Stimulated activated CD4-positive, alpha-beta T cell treated with anti-CD3 and anti-CD28 coated beads, Interleukin-1b, Interleukin-23, amount 100 ng/mL, for 1 hour (primary cell): ENCODE measurements at regions not wholly inside any gene's neighbourhood (a gene's known extent, or its start where the extent isn't known, plus 50 kb on each side); places are given as distances from the start of the nearest gene placed in this dataset.

ENCODE experiments used
- DNase-seq, 2 donors: peaks; one replicate each; pipeline ENCODE4 v3.0.0-alpha.2; 2020; ENCODE audit warnings: low read depth in 2 of 2

DNA sequence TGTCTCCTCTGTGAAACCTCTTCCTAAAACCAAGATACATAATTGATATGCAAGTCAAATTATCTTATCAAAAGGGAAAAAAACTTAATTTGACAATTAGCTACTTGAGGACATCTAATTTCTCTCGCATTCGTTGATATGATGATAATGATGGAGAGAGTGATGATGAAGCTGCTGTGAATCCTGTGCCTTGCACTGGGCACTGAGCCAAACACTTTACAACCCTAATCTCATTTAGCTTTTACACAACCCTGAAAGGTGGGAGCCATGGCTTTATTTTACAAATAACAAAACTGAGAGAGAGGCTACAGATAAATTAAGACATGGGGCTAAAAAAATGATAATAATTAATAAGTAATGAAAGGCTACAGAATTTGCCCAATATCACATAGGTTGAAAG lies 176.0 kb downstream of the NOC3L start:
- DNase-seq, result no peak

DNA sequence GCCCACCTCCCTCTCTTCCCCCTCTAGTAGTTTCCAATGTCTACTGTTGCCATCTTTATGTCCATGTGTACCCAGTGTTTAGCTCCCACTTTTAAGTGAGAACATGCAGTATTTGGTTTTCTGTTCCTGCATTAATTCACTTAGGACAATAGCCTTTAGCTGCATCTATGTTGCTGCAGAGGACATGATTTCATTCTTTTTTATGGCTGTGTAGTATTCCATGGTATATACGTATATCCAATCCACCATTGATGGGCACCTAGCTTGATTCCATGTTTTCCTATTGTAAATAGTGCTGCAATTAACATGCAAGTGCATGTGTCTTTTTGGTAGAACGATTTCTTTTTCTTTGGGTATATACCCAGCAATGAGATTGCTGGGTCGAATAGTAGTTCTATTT lies 170.4 kb downstream of the NOC3L start:
- no peak for DNase-seq

DNA sequence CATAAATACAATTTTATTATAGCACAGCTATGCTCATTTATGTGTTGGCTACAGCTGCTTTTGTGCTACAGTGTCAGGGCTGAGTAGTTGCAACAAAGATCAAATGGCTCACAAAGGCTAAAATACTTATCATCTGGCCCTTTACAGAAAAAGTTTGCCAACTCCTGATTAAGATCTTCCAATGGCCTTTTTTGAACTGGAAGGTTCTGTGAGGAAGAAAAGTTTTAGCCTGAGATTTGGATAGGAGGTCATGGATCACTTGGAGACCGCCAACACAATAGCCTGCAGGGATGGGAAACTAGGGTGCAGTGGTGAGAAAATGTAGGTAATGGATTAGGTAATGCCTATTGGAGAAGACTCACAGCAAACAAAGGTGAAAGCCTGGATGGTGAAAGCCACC lies 169.8 kb downstream of the NOC3L start:
- DNase-seq, result no peak

DNA sequence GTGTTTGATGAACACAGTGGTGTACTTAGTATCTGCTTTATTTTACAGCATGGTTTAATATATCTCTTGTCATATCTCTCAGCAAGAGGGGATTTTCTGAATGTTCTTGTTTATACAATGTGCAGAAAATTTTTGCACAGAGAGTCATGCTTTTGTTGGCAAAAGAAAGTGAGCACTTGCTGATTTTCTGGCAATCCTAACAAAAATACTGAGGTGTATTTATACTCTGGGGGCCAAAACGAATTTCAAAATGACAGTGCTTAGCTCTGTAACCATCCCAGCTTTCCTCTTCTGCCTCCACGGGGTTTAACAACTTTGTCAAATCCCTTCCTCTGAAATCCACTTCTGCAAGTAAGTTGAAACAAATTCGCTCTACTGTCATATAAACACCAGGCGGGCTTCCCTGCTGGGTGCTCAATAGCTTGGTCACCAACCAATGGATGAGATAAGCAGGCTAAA lies 169.2 kb downstream of the NOC3L start:
- no peak for DNase-seq

DNA sequence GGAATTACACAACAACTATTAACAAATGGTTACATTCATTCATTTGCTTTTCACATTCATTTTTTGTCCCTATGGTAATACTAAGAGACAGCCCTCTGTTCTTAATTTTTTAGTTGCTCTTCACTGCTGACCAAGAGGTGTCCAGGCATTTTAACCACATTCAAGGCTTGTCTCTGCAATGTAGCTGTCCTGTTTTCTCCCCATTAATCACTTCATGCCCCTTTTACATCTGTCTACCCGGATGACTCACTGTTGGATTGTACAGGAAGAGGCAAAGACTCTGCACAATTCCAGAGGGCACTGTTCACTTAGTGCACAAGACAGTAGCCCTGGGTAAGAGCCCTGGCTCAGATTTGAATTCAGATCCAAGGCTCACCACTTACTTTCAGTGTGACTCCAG lies 168.5 kb downstream of the NOC3L start:
- DNase-seq, result no peak

DNA sequence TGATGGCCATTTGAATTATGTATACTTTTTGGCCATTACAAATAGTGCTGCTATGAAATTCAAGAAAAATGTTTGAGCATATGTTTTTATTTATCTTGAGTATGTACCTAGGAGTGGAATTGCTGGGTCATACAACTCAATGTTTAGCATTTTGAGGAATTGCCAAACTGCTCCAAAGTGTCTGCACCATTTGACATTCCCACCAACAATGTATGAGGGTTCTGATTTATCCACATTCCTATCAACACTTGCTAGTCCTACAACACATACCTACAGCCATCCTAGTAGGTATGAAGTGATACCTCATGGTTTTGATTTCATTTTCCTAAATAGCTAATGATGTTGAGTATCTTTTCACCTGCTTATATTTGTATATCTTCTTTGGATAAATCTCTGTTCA lies 165.5 kb downstream of the NOC3L start:
- no peak for DNase-seq

DNA sequence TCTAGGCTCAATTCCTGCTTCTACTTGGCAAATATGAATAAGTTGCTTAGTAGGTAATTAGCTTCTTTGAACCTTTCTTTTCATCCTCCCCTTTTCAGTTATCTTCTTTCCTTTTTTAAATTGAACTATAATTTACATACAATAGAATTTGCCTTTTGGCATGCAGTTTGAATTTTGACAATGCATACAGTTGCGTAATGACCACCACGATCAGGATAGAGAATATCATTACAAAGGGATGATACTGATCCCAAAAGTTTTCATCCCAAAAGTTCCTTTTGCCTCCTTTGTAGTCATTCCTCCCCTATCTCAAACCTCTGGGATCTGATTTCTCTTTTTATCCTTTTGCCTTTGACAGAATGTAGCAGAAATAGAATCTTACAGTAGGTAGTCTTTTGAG lies 164.4 kb downstream of the NOC3L start:
- no peak for DNase-seq

DNA sequence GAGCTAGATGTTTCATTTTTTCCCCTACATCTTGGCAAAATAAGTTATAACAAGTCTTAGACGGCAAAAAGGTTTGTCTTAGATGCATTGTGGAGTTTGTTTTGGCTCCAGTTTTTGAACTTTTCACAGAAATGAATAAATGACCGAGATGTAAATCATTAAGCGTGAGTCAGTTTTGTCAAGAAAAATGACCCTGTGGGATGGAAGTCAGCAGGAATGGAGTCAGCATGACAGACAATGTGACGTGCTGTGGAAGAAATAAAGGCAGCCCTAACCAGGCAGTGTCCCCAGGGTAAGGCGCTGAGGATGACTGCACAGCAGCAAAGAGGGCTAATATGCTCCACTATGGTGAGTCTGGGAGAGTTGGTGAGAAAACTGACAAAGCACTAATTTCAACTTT lies 163.2 kb downstream of the NOC3L start:
- no peak for DNase-seq

DNA sequence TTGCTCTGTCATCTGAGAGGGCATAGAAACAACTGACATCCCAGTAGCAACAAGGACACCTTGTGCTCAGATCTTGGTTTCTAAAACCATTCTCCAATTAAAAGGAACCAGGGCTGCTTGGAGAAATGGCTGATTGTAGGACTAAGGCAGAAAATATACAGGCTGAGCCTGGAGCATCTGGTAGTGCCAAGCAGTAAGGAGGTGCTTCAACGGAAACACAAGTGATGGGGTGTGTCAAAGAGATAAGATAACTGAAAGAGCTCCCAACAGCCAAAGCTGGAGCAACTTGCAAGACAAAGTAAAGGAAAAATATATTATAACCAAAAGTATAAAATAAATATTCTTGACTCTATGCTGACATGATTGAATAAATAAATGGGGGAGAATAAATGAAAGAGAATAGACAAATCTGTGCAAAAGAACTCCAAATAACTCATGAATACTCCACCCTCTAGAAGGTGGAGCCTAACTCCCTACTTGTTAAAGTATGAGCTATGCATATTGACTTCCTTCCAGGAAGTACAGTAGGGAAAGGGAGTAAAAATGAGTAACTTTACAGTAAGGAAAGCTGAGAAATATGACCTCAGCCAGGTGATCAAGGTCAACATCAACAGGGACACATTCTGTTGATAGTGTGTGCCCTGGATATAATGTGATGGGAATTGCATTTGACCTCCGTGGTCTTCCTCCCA lies 162.4 kb downstream of the NOC3L start:
- DNase-seq, result no peak

DNA sequence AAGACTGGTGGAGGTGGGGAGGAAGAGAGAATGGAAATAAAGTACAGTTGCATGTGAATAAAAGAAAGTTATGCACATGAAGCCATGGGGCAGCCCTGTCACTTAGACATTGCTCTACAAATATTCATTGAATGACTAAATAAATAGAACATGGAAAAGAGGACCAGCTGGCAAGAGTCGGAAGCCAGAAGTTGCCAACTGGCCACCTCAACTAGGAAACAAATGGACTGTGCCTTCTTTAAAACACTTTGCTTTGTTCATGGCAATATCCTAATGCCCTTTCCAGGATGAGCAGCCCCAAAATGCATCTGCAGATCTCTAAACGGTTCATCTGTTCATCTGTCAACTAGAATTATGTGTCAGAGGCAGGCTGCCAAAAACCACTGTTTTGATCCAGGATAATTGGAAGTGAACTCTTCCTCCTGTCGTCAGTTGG lies 157.3 kb downstream of the NOC3L start:
- DNase-seq, result no peak

DNA sequence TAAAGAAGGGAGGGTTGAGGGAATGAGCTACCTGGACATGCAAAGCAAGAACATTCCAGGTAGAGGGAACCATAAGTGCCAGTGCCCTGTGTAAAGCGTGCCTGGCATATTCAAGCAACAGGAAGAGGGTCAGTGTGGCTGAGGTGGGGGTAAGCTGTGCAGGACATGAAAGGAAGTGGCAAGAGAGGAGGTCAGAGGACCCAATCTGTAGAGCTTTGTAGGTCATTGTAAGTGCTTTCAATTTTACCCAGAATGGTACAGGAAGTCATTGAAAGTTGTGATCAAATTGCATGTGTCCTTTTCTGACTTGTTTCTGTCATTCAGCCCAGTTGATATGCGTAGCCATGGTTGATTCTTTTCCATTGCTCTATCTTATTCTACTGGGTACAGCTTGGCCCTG lies 156.6 kb downstream of the NOC3L start:
- no peak for DNase-seq

DNA sequence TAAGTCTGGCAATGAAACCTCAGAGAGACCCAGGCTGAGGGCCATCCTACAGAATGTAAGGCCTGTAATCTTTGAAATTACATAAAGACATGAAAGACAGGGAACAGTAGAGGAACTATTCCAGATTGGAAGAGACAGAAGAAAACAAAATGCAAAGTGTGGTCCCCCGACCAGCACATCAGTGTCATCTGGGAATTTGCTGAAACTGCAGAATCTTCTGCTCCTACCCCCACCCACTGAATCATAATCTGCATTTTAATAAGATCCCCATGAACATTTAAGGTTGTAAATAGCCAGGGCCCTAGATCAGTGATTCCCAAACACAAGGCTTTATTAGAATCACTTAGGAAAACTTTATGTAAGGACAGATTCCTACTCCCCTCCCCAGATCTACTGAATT lies 154.4 kb downstream of the NOC3L start:
- DNase-seq, result no peak

DNA sequence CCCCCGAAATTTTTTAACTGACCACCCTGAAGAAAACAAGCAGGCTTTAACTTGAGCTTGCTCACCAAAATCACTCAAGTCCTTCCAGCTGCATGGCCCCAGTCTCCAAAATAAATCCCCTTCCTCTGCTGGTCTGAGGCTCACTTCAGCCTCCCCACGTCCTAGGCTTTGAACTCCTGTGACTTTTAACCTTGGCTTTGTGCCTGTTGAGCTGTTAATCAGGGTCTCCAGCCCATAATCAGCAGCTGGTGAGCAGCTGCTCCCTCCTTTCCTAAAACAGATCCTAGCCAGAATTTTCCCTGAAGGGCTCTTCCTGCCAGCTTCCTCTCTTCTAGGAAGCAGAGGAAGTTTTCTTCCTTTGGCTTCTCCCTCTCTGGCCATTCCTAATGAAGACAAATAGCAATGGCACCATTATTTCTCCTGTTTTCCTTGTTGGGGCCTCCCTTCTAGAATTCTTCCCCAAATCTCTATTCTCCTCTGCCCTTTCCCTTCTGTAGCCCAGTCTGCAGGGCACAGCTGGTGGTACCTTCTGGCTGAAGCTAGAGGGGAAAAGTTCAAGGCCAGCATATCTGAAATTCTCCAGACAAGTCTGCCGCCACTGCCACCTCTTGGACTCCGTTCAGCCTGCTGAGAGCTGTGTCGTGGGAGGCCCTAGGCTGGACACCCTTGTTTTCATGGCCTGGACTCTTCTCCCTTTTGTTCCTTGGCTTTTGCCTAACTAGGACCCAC lies 152.1 kb downstream of the NOC3L start:
- no peak for DNase-seq

DNA sequence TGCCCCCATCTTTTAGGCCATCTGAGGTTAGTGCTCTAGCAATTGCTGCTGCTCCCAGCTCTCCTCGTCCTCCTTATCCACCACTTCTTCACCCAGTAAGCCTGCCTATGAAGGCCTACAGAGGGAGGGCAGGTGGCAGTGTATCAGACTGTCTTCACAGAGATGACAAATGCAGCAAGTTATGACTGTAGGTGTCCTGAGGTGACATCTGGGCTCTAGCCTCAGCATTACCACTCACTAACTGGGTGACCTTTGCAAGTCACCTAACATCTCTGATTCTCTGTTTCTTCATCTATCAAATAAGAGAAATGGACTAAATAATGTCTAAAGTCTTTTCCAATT lies 151.6 kb downstream of the NOC3L start:
- no peak for DNase-seq

DNA sequence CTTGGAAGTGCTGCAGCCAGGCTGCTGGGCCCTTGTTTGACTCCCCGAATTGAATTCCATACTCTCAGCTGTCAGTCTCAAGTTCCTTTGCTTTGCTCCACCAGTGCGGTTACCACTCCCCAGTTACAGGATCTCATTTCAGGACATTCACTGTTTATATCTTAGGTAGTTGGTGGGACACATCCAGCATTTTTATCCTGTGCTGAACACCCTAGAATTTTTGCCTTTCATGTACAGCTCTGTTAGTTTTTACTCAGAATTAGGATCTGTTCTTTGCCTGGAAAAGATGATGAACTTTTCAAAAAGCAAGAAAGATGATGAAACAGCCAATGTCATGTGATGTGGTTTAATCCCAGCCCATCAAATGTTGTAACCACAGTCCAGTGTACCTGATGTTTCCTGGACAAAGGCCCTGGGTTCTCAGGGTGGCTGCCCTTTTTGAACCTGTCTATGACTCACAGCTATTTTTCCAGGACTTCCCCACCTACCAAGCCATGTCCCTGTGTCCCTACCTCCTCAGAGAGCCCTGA lies 149.7 kb downstream of the NOC3L start:
- no peak for DNase-seq

DNA sequence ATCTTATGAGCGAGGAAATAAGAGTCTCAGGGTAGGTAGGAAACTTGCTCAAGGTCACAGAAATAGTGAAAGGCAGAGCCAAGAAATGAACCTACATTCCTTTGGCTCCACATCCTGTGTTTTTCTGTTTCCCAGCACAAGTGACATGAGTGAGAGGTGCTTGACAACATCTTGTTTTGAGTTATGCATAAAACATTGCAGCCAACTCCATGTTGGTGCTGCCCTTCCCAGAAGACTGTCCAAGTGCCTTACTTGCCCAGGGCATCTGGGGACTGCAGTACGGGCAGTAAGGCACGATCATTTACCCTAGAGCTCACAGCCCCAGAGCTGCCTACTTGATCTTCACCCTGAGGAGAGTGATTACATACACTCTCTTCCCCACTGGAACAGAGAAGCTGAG lies 148.8 kb downstream of the NOC3L start:
- DNase-seq, result no peak

DNA sequence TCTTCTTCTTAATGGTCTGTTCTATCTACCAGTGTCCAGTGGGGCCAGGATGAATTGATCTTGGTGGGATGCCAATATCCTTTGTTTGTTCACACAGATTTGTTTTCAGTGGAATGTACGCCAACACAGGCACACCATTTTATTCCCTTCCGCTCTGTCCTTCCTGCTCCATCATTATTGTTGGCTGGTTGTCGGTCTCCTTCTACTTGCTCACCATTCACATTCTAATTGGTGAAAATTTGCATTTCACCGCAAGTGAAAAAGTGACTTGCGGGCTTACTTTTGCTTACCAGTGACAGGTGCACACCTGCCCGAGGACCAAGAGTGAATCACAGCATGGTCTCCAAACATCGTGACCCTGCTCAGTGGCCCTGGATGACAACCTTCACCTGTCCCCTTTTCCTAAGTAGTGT lies 148.3 kb downstream of the NOC3L start:
- DNase-seq, result no peak

DNA sequence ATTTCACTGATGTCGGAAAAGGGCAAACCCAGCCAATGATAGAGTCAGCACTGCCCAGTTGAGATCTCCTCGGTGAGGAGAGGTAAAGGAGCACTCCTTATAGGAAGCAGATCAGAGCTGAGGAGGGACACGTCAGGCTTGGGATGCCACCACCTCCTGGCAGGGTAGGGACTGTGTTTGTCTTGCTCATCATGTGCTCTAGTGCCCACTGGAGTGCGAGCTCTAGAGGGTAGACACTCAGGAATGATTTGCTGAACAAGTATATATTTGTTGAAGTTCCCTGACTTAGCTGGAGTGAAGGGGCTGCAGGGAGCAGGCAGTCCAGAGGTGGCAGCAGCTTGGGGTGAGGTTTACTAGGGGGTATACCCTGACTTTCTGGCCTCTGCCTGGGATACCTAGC lies 146.5 kb downstream of the NOC3L start:
- DNase-seq, result no peak

DNA sequence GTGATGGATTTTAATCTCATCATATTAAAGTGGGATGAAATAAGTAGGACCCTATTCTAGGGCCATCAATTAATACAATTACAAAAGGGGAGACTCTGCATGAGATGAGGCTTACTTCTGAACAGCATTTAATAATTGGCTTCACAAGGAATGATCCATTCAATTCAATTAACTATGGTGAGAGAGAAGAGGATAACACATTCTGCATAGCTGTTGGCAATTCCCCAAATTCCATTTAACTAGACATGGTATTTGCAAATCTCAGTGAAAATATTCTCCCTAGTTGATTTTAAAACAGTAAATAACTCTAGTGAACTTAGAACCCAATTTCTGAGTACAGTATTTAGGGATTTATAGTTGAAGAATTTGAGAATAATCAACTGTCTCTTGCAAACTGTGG lies 145.3 kb downstream of the NOC3L start:
- DNase-seq, result no peak

DNA sequence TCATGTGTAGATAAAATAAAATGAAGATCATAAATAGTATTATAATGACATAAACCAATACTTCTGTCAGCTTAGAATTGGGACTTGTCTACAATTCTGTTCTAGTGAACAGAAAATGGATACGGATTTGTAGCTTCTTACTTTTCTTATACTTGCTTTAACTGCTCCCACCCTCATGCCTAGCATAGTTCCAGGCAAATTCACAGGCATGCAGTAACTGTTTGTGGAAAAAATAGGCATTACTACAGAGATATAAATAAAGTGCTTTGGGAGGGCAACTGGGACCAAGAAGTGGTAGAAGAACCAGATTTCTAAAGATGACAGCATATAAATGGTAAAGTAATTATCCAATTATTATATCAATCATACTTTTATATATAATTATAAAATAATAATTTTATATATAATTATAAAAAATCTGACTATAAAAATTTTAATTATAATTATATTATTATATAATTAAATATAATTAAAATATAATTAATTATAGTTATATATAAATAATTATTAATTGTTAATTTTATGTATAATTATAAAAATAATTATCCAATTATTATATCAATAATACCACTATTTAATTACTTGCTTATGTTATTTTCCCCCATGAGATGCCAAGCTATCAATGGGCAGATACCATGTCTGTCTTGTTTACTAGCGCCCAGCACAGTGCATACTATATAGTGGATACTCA lies 144.1 kb downstream of the NOC3L start:
- no peak for DNase-seq

DNA sequence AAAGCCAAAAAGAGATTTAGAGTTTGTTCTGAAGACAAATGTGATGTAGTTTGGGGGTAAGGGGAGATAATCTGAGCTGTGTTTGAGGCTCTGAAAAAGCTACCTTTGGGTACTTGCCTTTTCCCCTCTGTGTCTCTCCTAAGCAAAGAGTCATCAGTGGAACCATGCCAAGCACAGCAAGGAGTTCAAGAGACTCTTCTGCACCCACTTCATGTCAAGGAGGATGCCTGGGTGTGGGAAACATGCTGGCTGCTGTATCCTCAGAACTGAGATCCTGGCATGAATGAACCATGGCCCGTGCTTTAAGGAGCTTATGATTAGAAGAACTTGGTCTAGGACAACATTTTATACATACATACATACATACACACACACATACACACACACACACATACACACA lies 142.9 kb downstream of the NOC3L start:
- DNase-seq, result no peak

DNA sequence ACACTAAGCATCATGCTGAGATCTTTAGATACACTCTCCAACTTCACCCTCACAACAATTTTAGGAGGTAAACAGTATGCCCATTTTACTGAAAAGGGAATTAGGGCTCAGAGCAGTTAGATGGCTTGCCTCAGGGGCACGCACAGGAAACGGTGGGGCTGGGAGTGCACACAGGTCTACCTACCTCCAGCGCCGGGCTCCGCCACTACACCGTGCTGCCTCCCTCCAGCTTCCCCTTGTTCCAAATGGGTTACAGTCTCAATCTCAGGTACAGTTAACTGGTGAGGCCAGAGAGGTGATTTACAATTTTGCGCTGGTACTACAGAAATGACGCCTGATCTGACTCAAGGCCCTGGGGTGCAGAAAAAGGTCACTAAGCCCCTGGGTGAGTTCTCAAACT lies 142.0 kb downstream of the NOC3L start:
- DNase-seq, result no peak
